ENCODE measurements at regions not wholly inside any gene's neighbourhood (a gene's known extent, or its start where the extent isn't known, plus 50 kb on each side); places are given as distances from the start of the nearest gene placed in this dataset.

- Histone ChIP-seq H3K27me3 (replicated peaks; ENCODE audit: insufficient read depth) (no peaks in the 10 kb centered on the region), H3K36me3 (no peaks in the 10 kb centered on the region), H3K4me3 (no peak overlapping the region), H3K9me3 (no peaks in the 10 kb centered on the region), H3K4me1 (ENCODE audit: control insufficient read depth in 1 of 2, low read depth in 2 of 2) (no peaks in the 10 kb centered on the region), H3K27ac (no peak overlapping the region)
- no peak for DNase-seq (ENCODE audit: low spot score)
- no peak for ATAC-seq (ENCODE audit: insufficient number of reproducible peaks, low FRiP score, low read depth)
- no peak for TF ChIP-seq CTCF (IDR thresholded peaks at IDR 0.05)
Measured at GRCh38 chr3:96070678-96071077, 743.7 kb upstream of the EPHA6 start.

GRCh38 chr3:96071097-96071496 is 743.3 kb upstream of the EPHA6 start:
- H3K36me3 ChIP-seq, result no peaks in the 10 kb centered on the region
- ATAC-seq (ENCODE audit: insufficient number of reproducible peaks, low FRiP score, low read depth) (no peak), DNase-seq (ENCODE audit: low spot score) (no peak)
- H3K9me3 ChIP-seq, result no peaks in the 10 kb centered on the region
- H3K4me3 ChIP-seq, result no peak overlapping the region
- no peak for TF ChIP-seq CTCF (IDR thresholded peaks at IDR 0.05)
- no peaks in the 10 kb centered on the region for H3K4me1 ChIP-seq (ENCODE audit: control insufficient read depth in 1 of 2, low read depth in 2 of 2)
- H3K27ac ChIP-seq, result no peak overlapping the region
- no peaks in the 10 kb centered on the region for H3K27me3 ChIP-seq (replicated peaks; ENCODE audit: insufficient read depth)

- H3K4me3 ChIP-seq, result no peak overlapping the region
- no peaks in the 10 kb centered on the region for H3K9me3 ChIP-seq
- DNase-seq (ENCODE audit: low spot score) (no peak), ATAC-seq (ENCODE audit: insufficient number of reproducible peaks, low FRiP score, low read depth) (no peak)
- no peak overlapping the region for H3K27ac ChIP-seq
- H3K4me1 ChIP-seq (ENCODE audit: control insufficient read depth in 1 of 2, low read depth in 2 of 2), result no peaks in the 10 kb centered on the region
- no peaks in the 10 kb centered on the region for H3K27me3 ChIP-seq (replicated peaks; ENCODE audit: insufficient read depth)
- no peaks in the 10 kb centered on the region for H3K36me3 ChIP-seq
- no peak for TF ChIP-seq CTCF (IDR thresholded peaks at IDR 0.05)
Measured at GRCh38 chr3:96072226-96072625, 742.2 kb upstream of the EPHA6 start.

GRCh38 chr3:96083610-96084009 is 730.8 kb upstream of the EPHA6 start:
- no peak for TF ChIP-seq CTCF (IDR thresholded peaks at IDR 0.05)
- no peak for ATAC-seq (ENCODE audit: insufficient number of reproducible peaks, low FRiP score, low read depth)
- H3K4me1 ChIP-seq (ENCODE audit: control insufficient read depth in 1 of 2, low read depth in 2 of 2), result no peaks in the 10 kb centered on the region
- no peak overlapping the region for H3K4me3 ChIP-seq
- H3K27ac ChIP-seq, result no peak overlapping the region
- DNase-seq (ENCODE audit: low spot score), result no peak
- H3K9me3 ChIP-seq, result no peaks in the 10 kb centered on the region
- no peaks in the 10 kb centered on the region for H3K36me3 ChIP-seq
- no peaks in the 10 kb centered on the region for H3K27me3 ChIP-seq (replicated peaks; ENCODE audit: insufficient read depth)

- Histone ChIP-seq H3K4me1 (ENCODE audit: control insufficient read depth in 1 of 2, low read depth in 2 of 2) (no peaks in the 10 kb centered on the region), H3K36me3 (no peaks in the 10 kb centered on the region), H3K4me3 (no peak overlapping the region), H3K27ac (no peak overlapping the region), H3K9me3 (no peaks in the 10 kb centered on the region), H3K27me3 (replicated peaks; ENCODE audit: insufficient read depth) (no peaks in the 10 kb centered on the region)
- ATAC-seq (ENCODE audit: insufficient number of reproducible peaks, low FRiP score, low read depth) (no peak), DNase-seq (ENCODE audit: low spot score) (no peak)
- no peak for TF ChIP-seq CTCF (IDR thresholded peaks at IDR 0.05)
Measured at GRCh38 chr3:96086018-96086417, 728.4 kb upstream of the EPHA6 start.
